HG03097 (cell line): ENCODE measurements at regions not wholly inside any gene's neighbourhood (a gene's known extent, or its start where the extent isn't known, plus 50 kb on each side); places are given as distances from the start of the nearest gene placed in this dataset.
"Not testable (repeated sequence)": the region's sequence is repeated elsewhere in the genome, so short reads cannot be mapped to it uniquely, and the experiment has no call there.

Experiments
- ATAC-seq: cut with Tn5 transposase; IDR thresholded peaks from one replicate; pipeline ENCODE4 v1.9.1; 2021; ENCODE audit not compliant: unreplicated experiment, low FRiP score

DNA sequence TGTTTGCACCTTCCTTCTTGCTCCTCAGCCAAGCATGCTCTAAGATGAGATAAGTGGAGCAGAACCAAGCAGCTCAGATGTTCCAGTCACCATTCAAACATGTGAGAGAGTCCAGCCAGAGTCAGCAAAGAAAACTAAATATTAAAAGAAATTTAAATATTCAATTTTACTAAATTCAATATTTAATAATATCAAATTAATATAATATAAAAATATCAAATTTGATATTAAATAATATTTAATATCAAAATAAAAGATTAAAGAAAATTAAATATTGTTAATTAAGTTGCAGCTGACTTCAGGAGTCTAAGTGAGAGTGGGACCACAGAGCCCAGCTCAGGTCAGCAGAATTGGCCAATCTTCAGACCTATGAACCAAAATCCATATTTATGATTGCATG, 526.1 kb upstream of the FLRT2 start:
- ATAC-seq: no peak

DNA sequence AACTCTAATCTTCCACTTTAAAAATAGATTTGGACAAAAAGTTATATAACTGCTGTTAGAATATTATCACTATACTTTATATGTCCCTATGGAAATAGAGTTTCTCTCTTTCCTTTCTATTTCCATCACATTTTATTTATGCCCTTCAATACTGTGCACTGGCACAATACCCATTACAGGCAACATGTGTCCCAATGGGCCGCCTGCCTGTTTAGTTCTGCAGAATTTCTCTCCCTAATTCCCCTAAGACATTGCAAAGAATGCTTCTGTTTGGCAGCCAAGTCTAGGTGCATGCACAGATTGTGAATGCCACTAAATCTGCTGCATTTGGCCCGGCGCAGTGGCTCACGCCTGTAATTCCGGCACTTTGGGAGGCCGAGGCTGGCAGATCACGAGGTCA, 520.4 kb upstream of the FLRT2 start:
- ATAC-seq: no peak

- ATAC-seq: no peak
Observed at GRCh38 chr14:85010186-85010585, 519.8 kb upstream of the FLRT2 start.

GRCh38 chr14:85016496-85016895, 513.4 kb upstream of the FLRT2 start:
- no peak for ATAC-seq

DNA sequence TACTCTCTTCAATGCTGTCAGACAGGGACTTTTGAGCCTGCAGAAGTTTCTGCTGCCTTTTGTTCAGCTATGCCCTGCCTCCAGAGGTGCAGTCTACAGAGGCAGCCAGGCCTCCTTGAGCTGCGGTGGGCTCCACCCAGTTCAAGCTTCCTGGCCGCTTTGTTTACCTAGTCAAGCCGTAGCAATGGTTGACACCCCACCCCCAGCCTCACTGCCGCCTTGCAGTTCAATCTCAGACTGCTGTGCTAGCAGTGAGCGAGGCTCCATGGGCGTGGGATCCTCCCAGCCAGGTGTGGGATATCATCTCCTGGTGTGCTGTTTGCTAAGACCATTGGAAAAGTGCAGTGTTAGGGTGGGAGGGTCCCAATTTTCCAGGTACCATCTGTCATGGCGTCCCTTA, 506.1 kb upstream of the FLRT2 start:
- not testable (repeated sequence) for ATAC-seq

- no peak for ATAC-seq
Observed at GRCh38 chr14:85024931-85025330, 505.0 kb upstream of the FLRT2 start.

GRCh38 chr14:85027681-85028370, 502.1 kb upstream of the FLRT2 start:
- no peak for ATAC-seq

GRCh38 chr14:85037411-85037810, 492.5 kb upstream of the FLRT2 start:
- ATAC-seq: no peak

GRCh38 chr14:85038526-85039352, 491.2 kb upstream of the FLRT2 start:
- ATAC-seq: no peak

GRCh38 chr14:85039353-85039626, 490.7 kb upstream of the FLRT2 start:
- no peak for ATAC-seq

- no peak for ATAC-seq
Observed at GRCh38 chr14:85040046-85040685, 489.8 kb upstream of the FLRT2 start.

DNA sequence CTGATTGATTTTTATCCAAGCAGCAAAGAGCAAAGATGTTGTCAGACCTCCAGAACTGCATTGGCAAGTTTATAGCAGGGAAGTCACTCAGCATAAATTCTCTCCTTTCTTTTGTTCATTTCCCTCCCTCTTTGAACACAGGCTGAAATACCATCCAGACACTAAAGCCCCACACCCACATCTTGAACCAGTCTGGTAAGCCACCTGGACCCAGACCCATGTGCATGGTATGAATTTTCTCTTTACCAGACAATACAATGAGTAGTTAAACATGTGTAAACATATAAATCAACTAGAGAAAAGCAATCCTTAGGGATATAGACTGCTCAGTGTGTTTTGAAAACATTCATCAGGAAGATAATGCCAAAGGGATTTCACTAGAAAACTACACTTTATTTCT, 488.3 kb upstream of the FLRT2 start:
- ATAC-seq: no peak

DNA sequence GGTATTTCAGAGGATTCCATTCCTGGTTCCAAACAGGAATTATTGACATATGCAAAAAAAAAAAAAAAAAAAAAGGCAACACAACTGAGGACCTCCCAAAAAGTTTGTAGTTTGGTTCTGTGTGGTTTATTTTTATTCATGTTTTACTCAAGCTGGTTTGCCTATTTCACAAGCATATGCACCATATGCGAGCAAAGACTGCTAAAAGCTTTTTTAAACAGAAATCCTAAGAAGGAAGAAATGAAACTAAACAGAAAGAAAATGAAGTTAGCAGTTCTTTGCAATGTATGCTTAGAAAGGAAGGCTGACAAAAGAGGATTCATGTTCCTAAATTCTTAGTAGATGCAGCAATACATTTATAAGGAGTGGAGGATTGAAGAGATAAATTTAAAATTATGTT, 487.6 kb upstream of the FLRT2 start:
- no peak for ATAC-seq

GRCh38 chr14:85050180-85050579, 479.8 kb upstream of the FLRT2 start:
- no peak for ATAC-seq

DNA sequence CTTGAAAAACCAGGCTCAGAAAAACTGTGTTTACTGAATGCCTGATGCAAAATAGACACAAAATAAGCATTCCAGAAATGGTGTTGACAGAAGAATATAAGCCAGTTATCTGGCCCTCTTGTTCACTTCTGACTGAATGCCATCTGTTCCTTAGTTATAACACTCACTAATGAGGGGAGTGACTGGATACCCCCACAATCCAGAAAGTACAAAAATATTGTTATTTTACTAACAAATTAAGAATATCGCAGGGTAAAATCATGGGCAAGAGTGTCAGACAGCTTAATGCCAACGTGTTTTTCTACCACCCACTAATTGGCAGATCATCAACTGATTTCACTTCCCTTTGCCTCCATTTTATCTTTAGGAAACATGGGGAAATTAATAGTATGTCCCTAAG, 477.3 kb upstream of the FLRT2 start:
- ATAC-seq: no peak

DNA sequence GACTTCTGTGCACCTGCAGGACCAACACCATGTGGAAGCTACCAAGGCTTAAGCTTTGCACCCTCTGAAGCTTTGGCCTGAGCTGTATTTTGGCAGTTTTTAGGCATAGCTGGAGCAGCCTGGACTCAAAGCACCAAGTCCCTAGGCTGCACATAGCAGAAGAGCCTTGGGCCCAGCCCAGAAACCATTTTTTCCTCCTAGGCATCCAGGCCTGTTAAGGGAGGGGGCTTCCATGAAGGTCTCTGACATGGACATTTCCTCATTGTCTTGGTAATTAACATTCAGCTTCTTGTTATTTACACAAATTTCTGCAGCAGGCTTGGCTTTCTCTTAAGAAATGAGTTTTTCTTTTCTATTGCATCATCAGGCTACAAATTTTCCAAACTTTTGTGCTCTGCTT, 475.8 kb upstream of the FLRT2 start:
- no peak for ATAC-seq

- ATAC-seq: no peak
Observed at GRCh38 chr14:85056267-85056666, 473.7 kb upstream of the FLRT2 start.

DNA sequence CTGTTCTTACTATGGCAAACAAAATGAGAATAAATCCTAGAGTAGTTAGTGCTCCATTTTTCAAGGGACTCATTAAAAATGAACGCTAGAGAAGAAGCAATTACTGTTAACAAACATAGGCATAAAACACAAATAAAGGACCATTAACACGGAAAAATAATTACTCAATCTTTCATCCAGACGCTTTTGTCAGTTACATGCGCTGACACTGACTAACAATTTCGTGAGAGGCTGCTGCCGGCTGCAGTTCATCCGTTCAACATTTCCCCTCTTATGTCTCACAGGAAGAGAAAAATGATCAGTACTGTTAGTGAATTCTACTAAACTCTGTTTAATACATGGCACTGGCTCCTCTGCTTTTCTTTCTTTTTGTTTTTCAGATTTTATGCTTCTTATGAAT, 472.7 kb upstream of the FLRT2 start:
- ATAC-seq: no peak

- no peak for ATAC-seq
Observed at GRCh38 chr14:85058150-85058549, 471.8 kb upstream of the FLRT2 start.

DNA sequence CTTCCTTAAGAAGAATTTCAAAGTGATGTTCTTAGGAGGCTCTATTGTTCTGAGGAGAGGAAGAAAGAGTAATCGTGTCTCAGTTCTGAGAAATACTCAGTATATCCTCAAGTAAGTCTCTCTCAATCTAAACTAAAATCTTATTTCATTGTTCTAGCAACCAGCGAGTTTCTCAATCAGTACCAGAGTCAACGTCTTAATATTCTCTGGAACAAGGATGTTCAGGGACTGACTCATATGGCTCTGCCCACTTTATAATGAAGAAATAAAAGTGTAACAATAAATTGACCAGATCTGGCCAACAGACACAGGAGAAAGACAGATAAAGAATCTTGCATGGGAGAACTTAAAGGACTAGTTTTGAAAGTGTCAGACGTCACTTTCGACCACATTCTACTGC, 469.8 kb upstream of the FLRT2 start:
- ATAC-seq: no peak

DNA sequence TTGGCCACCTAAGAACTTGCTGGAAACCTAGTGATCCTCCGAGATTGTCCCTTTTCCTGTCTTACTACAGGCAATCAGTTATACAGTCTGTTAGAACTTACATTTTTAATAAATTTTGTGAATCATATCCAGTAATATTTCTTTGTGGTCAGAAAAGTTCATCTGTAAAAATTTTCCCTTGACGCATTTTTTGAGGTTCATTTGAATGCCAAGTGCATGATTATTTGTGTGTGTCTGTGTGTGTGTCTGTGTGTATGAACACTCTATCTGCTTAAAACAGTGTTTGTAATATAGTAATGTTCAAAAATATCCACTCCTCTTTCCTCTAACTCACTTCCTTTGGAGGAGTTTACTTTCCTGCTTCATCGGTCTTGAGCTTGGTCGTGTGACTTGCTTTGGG, 468.7 kb upstream of the FLRT2 start:
- ATAC-seq: no peak

DNA sequence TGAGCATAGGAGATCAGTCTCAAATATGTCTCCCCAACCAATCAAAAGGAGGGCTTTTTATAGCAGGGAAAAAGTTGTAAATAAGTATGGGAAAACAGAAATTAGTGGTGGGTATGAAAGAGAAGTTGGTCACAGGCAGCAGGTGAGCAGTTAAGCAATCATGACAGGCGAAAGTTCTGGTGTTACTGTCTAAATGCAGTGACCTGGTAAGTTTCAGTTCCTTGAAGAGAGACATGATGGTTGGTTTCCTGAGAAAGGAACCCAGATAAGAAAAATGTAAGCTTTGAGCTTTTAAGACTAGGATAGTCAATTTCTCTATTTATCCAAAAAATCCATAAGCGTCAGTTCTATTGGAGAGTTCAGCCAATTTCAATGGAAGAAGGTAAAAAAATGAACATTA, 466.2 kb upstream of the FLRT2 start:
- ATAC-seq: no peak
